Embryonic facial prominence (tissue), 1 donor: ENCODE measurements at regions not wholly inside any gene's neighbourhood (a gene's known extent, or its start where the extent isn't known, plus 50 kb on each side); places are given as distances from the start of the nearest gene placed in this dataset.

Experiments
- DNase-seq: peaks from one replicate; pipeline ENCODE4 v3.0.0-alpha.2; 2016; ENCODE audit errors: extremely low spot score

DNA sequence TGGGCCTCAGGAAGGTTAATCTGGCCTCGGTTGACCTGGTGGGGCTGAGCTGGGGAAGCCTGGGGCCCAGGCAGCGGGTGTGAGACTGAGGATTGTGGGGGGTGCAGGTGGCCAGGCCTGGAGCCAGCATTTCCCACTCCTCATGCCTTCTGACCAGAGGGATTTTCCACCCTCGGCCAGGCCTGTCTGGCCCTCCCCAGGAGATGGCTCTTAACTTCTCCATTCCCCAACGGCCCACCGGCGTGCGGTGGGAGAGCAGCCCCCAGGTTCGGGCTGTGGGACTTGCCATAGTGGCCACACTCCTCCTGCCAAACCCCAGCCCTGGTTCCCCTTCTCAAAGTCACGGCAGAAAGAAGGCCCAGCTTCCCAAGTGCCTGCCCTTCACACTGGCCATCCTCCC is 126.5 kb upstream of the RUNX3 start:
- DNase-seq, result no peak

DNA sequence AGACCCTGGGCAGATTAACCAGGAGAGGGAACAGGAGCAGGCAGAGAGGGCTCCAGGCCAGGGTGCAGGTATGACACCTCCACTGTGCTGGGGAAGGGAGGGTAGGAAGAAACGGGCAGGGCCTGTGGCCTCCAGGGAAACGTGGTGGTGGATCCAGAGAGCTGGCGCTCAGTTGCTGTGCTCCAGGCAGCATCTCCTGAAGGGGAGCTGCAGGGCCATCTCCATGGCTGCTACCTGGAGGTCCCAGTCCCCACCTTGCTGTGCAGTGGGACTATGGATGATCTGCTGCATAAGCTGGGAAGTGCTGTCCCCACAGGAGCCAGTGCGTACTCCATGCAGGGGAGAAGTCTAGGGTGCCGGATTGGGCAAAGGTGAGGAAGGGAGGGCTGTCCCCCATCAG is 125.9 kb upstream of the RUNX3 start:
- DNase-seq, result no peak

- no peak for DNase-seq
Measured at GRCh38 chr1:25055324-25055780, 125.3 kb upstream of the RUNX3 start.

GRCh38 chr1:25054526-25055323 is 124.6 kb upstream of the RUNX3 start:
- no peak for DNase-seq

- DNase-seq, result no peak
Measured at GRCh38 chr1:25053576-25054250, 123.6 kb upstream of the RUNX3 start.

DNA sequence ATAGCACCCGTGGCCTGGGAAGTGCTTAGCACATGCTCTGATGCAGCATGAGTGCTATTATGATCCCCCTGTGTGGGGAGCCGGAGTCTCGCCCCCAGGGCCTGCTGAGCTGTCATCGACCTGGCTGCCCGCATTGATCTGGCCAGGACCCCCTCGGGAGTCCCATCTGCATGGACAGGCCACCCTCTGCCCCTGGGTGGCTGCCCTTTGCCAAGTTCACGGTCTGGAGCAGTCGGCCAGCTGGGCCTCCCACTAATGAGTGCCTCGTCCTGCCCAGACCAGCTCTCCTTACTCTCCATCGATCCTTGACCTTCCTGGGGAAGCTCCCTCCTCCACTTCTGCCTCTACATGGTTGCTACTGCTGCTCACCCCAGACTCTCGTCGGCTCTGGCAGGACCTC is 121.8 kb upstream of the RUNX3 start:
- DNase-seq, result no peak

DNA sequence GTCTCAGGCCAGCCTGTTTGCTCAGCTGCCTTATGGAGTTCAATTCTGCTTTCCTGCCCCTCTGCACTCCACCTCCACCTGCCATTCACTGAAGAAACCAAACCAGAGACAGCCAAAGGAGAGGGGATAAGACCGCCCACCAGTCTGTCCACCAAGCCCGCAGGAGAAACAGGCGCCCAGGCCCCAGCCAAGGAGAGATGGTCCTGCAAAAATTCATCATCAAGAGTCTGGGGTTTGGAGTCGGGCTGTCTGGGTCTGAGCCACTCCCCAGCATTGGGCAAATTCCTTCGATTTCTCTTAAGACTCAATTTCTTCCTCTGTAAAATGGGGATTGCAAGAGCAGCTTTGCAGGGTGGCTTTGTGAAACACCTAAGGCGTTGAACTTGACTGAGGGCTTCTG is 121.4 kb upstream of the RUNX3 start:
- DNase-seq, result no peak

DNA sequence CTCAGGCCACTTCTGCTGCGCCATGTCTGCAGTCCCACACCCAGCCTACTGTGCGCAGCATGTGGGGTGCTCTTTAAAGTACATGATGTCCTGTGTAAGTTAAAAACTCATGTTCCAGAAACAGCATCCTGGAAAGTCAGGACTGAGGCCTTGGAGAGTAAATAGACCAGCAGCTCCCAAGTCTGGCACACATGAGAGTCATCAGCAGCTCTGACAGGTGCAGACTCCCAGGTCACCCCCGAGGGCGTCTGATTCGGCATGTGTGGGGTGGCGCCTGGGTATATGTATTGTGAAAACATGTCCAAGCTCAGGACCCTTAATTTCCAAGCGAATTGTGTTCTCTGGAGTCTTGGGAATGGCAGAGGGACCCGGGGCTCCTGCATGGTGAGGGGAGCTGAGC is 120.1 kb upstream of the RUNX3 start:
- no peak for DNase-seq

DNA sequence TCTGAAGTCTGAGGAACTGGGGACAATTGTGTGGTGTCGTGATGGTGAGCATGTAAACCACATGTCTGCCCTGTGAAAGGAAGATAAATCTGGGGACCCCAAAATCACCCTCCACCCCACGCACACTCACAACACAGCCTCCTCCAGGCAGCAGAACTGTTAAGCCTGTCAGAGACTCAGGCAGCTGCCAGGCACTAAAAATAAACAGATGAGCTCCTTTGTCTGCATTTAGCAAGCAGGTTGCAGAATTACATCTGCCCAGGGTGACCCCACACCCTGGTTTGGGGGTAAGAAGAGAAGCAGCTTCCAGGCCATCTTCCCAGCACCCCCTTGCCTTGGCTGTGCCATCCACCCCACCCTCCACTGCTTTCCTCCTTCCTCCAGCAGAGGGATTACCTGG is 119.1 kb upstream of the RUNX3 start:
- no peak for DNase-seq

- no peak for DNase-seq
Measured at GRCh38 chr1:25048728-25049127, 118.7 kb upstream of the RUNX3 start.

- no peak for DNase-seq
Measured at GRCh38 chr1:25047506-25048240, 117.6 kb upstream of the RUNX3 start.

DNA sequence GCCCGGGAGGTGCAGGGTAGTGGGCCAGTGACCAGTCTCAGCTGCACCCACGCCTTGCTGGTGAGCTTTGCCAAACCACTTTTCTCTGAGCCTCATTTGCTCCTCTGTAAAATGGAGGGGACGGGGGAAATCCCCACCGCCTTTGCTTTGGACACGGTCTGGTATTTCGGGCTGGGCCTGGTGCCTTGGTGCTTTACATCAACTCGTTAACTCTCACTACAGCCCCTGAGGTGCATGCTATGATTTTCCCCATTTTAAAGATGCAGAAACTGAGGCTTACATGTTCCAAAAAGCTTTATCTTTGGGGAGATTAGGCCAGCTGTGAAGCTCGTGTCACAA is 116.1 kb upstream of the RUNX3 start:
- DNase-seq, result no peak

DNA sequence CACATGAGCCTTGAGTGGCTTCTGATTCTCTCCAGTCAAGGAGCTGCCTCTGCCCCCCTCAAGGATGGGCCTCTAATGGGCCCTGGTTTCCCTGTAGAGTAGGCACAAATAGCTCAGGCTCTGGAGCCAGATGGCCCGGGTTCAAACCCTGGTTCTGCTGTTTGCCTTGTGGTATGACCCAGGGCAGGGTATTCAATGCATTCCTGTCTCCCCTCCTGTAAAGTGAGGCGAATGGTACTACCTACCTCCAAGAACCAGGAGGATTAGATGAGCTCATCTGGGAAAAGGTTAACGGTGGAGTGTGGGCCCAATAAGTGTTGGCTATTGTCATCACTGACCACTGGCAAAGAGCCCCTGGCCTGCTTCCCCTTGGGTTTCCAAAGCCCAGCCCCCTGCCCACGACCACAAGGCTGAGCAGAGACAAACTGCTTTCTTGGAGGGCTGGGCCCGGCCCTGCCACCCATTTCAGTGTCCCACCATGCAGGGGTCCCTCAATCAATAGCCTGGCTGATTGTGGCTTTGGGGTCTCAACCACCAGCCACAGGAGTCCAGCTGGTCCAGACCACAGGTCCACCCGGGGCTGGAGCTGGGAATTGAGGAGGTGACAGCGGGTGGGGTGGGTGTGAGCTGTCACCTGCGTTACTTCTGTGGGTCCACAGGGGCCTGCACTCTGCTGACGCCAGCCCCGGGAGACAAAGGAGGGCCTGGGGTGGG is 115.6 kb upstream of the RUNX3 start:
- no peak for DNase-seq

DNA sequence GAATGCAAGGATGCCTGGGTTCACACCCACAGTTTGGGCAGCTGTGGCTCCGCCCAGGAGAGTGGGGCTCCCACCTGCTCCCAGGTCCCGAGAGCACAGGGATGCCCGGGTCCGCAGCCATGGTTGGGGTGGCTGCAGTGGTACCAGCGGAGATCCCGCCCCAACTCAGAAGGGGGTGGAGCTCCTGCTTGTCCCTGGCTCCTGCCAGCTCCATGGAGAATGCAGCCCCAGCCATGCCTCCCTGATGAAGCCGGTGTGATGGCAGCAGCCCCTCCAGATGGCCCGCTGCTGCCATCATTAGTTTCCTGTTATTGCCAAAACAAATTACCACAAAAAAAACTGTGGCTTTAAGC is 113.1 kb upstream of the RUNX3 start:
- DNase-seq, result no peak

DNA sequence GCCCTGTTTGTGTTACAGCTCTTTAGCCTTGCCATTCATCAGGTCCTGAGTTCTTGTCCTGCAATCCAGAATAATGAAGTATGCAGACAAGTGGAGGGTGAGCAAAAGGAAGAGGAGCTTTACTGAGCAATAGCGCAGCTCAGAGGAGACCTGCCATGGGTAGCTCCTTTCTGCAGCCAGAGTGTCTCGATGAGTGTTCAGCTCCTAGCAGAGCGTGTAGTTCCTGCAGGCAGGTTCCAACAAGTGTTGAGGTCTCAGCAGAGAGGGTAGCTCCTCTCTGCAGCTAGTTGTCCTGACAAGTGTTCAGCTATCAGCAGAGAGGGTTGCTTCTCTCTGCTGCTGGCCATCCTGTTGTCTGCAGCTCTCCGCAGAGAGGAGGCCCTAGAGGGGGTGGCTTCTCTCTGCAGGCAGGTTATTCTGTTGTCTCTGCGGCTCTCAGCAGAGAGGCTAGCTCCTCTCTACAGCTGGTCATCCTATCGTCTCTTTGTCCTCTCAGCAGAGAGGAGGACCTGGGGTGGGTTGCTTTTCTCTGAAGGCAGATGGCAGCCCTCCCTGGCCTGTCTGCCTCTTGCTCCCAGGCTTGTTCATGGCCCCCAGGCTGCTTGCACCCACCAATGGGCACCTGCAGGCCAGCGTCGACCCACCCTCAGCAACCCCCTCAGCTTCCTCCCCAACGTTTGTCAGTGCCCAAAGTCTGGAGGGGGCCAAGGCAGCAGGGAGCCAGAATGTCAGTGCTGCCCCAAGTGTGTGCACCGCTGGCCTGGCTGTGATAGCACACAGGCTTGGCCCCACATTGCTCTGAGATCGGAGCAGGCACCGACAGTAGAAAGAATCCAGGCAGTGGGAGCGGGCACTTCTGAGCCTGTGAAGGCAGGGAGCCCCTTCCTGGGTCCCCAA is 112.5 kb upstream of the RUNX3 start:
- no peak for DNase-seq

DNA sequence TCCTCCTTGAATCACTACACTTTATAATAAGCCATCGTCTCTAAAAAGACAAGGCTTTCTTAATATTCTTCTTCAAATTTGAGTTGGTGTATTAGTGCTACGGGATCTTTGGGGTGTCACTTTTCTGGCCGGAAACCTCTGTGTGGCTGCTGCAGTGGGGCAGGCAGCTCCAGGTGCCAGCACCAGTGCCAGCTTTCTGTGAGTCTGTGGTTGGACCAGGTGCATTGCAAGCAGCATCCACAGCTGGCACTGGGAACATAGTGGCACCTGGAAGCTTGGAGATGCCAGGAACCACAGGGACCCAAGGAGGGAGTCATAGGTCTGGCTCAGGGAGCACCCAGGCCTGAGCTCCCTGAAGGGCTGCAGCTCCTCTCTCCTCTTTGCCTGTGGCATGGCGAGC is 111.8 kb upstream of the RUNX3 start:
- no peak for DNase-seq

DNA sequence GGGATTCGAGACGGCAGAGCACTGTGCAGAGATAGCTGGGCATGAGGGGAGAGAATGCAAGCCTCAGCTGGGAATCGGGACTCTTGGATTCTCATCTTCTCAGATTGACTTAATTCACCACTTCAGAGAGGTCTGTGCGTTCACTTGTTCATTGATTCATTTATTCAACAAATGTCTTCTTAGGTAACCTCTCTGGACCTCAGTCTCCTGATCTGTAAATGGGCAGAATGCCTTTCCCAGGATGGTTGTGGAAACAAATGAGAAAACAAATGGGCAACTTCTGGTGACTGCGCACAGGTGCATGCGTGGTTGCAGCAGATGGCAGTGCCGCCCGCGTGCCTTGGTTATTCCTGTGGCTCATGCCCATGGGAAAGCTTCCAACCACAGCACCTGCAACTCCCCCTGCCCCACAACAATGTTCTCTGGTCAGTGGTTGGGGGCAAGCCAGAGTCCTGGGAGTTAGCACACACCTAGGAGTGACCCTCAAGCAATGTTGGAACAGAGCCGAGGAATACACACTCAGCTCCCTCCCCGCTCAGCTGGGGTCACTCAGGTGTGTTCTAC is 110.1 kb upstream of the RUNX3 start:
- DNase-seq, result no peak

GRCh38 chr1:25039229-25039628 is 109.2 kb upstream of the RUNX3 start:
- DNase-seq, result no peak

GRCh38 chr1:25038699-25039098 is 108.6 kb upstream of the RUNX3 start:
- DNase-seq, result no peak

GRCh38 chr1:25037174-25038074 is 107.3 kb upstream of the RUNX3 start:
- DNase-seq, result no peak
